ENCODE measurements at regions not wholly inside any gene's neighbourhood (a gene's known extent, or its start where the extent isn't known, plus 50 kb on each side); places are given as distances from the start of the nearest gene placed in this dataset.

- TF ChIP-seq CTCF (IDR thresholded peaks at IDR 0.05) = no peak
- no peak for TF ChIP-seq POLR2A (IDR thresholded peaks at IDR 0.05)
- TF ChIP-seq EP300 (IDR thresholded peaks at IDR 0.05) = no peak
Measured at GRCh38 chr14:31962920-31963319, 114.2 kb upstream of the ARHGAP5 start.
